Dermis blood vessel endothelial cell (primary cell): ENCODE measurements at regions not wholly inside any gene's neighbourhood (a gene's known extent, or its start where the extent isn't known, plus 50 kb on each side); places are given as distances from the start of the nearest gene placed in this dataset.

Experiments used
- DNase-seq: peaks from one replicate; pipeline ENCODE4 v3.0.0; 2010

- DNase-seq = no peak
Measured at GRCh38 chr13:85535316-85536084, 263.7 kb downstream of the SLITRK6 start.

DNA sequence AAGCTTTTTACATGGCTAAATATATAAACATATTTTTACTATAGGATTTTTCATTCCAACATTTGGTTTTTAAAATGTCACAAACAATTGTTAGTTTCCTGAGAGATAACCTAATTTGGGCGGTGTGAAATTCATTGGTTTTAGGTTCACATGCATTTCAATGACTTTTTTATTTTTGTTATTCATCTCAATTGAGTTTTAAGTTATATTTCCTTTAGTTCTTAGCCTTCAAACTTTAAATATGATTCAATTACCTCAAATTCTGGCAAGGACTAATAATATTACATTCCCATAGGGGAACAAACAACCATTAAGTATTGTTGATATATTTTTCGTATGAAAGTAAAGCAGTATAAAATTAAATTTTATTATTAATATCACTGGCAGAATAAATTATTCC, 265.3 kb downstream of the SLITRK6 start:
- DNase-seq = no peak

DNA sequence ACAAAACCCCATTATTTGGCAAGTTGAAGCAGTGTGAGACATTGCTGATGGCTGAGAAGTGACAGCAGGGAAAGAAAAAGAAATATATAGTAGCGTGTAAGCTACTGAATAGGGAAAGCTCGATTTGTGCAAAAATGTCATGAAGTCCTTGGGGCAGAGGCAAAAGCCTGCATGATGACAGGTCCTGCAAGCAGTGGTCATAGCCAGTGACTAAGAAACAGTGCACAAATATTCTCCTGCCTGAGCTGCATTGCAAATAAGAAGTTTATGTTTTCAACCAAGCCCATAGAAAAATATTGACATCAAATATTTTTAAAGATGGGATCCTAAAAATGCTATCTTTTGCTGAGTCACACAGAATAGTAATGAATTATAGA, 270.0 kb downstream of the SLITRK6 start:
- DNase-seq = no peak

- DNase-seq = no peak
Measured at GRCh38 chr13:85528491-85529217, 270.6 kb downstream of the SLITRK6 start.

GRCh38 chr13:85527316-85527715, 271.9 kb downstream of the SLITRK6 start:
- no peak for DNase-seq

- no peak for DNase-seq
Measured at GRCh38 chr13:85525411-85525810, 273.8 kb downstream of the SLITRK6 start.

- DNase-seq = no peak
Measured at GRCh38 chr13:85521657-85522056, 277.6 kb downstream of the SLITRK6 start.

DNA sequence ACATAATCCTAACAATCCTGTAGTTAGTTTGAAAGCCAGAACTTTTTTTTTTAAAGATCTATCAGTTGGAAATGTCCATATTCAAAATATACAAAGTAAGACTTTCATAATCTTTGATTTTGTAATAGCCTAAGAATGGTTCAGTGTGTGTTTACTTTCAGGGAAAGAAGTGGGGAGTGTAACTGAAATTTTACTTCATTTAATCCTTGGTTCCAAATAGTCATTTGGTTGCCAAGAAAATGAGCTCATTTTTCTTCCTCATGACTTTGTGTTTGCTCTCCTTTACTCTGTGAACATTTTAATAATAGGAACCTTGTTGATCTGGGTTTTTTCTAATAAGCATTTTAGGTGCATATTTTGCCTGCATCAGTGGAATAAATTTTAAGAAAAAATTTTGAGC, 278.8 kb downstream of the SLITRK6 start:
- no peak for DNase-seq

- DNase-seq = no peak
Measured at GRCh38 chr13:85519363-85519762, 279.9 kb downstream of the SLITRK6 start.

- DNase-seq = no peak
Measured at GRCh38 chr13:85512421-85512820, 286.8 kb downstream of the SLITRK6 start.

DNA sequence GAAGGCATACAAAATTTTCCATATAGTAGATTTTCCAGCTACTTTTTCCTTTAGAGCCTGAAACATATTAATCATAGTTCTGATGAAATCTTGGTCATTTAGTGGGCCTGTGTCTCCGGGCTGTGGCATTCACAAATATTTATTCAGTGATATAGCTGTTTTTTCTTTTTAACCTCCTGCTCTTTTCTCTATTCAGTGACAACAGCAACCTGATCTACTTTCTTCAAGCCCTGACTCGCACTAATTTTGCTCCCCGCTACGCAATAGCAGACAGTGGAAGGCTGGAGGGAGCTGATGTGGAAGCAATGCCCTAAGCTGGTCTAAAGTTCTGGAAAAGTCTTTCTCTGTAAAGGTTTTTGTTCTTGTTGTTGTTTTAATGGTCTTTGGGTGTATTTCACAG, 289.7 kb downstream of the SLITRK6 start:
- no peak for DNase-seq

GRCh38 chr13:85508683-85509329, 290.4 kb downstream of the SLITRK6 start:
- DNase-seq = no peak

- no peak for DNase-seq
Measured at GRCh38 chr13:85503797-85504196, 295.4 kb downstream of the SLITRK6 start.

- no peak for DNase-seq
Measured at GRCh38 chr13:85501616-85502015, 297.6 kb downstream of the SLITRK6 start.

GRCh38 chr13:85500696-85501256, 298.4 kb downstream of the SLITRK6 start:
- no peak for DNase-seq

DNA sequence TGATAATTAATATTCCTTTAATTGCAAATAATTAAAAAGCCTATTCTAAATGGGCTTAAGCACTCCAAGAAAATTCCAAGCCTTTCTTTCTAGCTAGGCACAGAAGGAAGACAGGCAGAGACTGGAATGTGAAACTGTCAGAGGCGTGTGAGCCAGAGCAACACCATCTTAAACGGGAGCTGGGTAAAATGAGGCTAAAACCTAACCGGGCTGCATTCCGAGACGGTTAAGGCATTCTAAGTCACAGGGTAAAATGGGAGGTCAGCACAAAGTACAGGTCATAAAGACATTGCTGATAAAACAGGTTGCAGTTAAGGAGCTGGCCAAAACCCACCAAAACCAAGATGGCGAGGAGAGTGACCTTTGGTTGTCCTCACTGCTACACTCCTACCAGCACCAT, 300.4 kb downstream of the SLITRK6 start:
- DNase-seq = no peak

DNA sequence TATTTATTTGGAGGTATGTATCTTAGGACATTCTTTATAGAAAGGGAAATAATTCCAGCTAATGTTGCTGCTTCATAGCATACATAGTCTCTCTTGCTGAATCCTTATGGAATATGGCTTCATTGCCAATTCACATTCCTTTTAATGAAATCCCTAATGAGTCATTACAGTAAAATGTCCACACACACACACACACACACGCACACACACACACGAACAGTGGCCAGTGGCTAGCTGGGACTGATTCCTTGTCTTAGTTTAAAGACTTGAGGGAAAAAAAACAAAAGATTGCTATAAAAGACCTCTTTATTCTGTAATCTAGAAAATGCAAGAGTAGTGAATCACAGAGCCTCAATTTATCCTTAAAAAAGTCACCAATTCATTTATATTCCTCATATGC, 301.6 kb downstream of the SLITRK6 start:
- DNase-seq = no peak

GRCh38 chr13:85492283-85492682, 306.9 kb downstream of the SLITRK6 start:
- DNase-seq = no peak

DNA sequence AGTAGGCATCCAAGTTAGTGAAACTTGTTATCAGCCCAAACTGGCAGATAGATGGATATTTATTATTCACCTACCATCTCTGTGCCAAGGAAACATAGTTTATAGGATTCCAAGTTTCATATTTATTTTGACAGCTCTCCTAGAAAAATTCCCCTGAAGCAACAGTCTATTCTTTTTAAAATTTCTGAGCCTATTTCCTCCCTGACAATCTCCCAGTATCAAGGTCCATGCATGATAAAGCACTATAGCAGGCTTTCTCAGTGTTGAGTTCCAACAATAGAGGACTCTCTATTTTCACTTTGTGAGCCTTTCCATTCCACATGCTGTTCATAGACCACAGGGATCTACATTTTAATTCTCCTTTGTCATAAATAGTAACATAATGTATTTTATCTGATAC, 312.6 kb downstream of the SLITRK6 start:
- DNase-seq = no peak

- DNase-seq = no peak
Measured at GRCh38 chr13:85473144-85473543, 326.1 kb downstream of the SLITRK6 start.

DNA sequence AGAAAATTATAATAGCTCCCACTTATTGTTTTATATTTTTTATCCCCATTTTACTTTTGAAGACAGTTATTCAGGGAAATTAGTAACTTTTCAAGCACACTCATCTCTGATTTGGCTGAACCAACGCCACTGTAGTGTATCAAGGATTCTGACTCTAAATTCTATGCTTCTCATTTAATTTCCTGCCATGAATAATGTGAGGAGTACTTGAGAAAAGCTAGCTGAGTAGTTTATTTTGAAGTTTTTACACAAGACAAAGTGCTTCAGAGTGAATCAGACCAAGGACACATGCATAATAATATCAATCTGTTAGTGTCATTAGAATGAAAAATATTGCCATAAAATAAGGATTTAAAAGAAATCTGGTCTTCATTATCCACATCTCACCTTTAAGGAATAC, 329.9 kb downstream of the SLITRK6 start:
- DNase-seq = no peak

- DNase-seq = no peak
Measured at GRCh38 chr13:85462792-85463425, 336.3 kb downstream of the SLITRK6 start.

DNA sequence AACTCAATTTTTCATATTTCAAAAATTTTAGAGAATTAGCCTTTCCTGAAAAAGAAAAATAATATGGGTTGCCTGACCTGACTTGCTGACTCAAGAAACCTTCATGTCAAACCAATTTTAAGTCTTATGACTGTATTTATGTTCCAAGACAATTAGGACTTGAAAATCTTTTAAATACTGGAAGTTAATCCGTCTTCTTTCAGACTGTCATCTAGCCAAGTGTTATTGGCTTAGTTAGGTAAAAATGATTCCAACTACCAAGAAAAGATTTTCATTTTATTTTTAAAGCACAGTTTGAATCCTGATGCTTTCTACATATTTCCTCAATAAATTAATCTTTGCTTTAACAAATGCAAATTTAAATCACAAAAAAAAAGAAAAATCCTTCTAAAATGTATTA, 337.6 kb downstream of the SLITRK6 start:
- DNase-seq = no peak
